Liver (tissue), 8 donors: ENCODE measurements at regions not wholly inside any gene's neighbourhood (a gene's known extent, or its start where the extent isn't known, plus 50 kb on each side); places are given as distances from the start of the nearest gene placed in this dataset.

ENCODE experiments used
- DNase-seq: peaks from one replicate; pipeline ENCODE4 v3.0.0-alpha.2; 2017; ENCODE audit warnings: low spot score
- H3K27ac ChIP-seq, 2 donors: one replicate each; pipeline ENCODE4 v1.7.0; 2013; ENCODE audit warnings: inconsistent platforms in 2 of 2, low read length in 2 of 2, control low read depth in 1 of 2, low read depth in 1 of 2, mild to moderate bottlenecking in 1 of 2
- H3K27me3 ChIP-seq, 4 donors: one replicate each; pipeline versions ENCODE4 v1.6.1 to v1.7.0; 2013; ENCODE audit warnings: low read length in 3 of 4, inconsistent platforms in 1 of 4, mild to moderate bottlenecking in 1 of 4, moderate library complexity in 1 of 4; ENCODE audit not compliant: control insufficient read depth in 4 of 4, insufficient read depth in 4 of 4
- H3K36me3 ChIP-seq, 4 donors: one replicate each; pipeline versions ENCODE4 v1.6.1 to v1.7.0; 2013; ENCODE audit warnings: low read length in 3 of 4, mild to moderate bottlenecking in 3 of 4, low read depth in 1 of 4, moderate library complexity in 1 of 4; ENCODE audit not compliant: control insufficient read depth in 4 of 4, insufficient read depth in 3 of 4
- H3K4me1 ChIP-seq, 4 donors: one replicate each; pipeline versions ENCODE4 v1.6.1 to v1.7.0; 2013; ENCODE audit warnings: low read length in 3 of 4, mild to moderate bottlenecking in 3 of 4, moderate library complexity in 1 of 4; ENCODE audit not compliant: control insufficient read depth in 4 of 4, insufficient read depth in 4 of 4
- H3K4me3 ChIP-seq, 3 donors: one replicate each; pipeline versions ENCODE4 v1.6.1 to v1.7.0; 2013; ENCODE audit warnings: low read length in 3 of 3, control low read depth in 1 of 3, low read depth in 1 of 3, mild to moderate bottlenecking in 1 of 3
- H3K9ac ChIP-seq, 2 donors: one replicate each; pipeline ENCODE4 v1.7.0; 2013; ENCODE audit warnings: low read length in 2 of 2, mild to moderate bottlenecking in 2 of 2, moderate library complexity in 2 of 2, control low read depth in 1 of 2, low read depth in 1 of 2
- H3K9me3 ChIP-seq, 4 donors: one replicate each; pipeline versions ENCODE4 v1.6.1 to v1.7.0; 2013; ENCODE audit warnings: low read length in 3 of 4; ENCODE audit not compliant: control insufficient read depth in 4 of 4
- ATF3 ChIP-seq: IDR thresholded peaks from 2 replicates; pipeline ENCODE4 v1.6.1; 2016; ENCODE audit warnings: antibody characterized with exemption
- EGR1 ChIP-seq, 2 donors: IDR thresholded peaks; 2 replicates each; pipeline ENCODE4 v1.6.1; 2016 to 2018; ENCODE audit warnings: antibody characterized with exemption in 2 of 2, low read depth in 2 of 2
- FOXA1 ChIP-seq: IDR thresholded peaks from 2 replicates; pipeline ENCODE4 v1.6.1; 2016; ENCODE audit warnings: antibody characterized with exemption
- FOXA2 ChIP-seq: IDR thresholded peaks from 2 replicates; pipeline ENCODE4 v1.6.1; 2016; ENCODE audit warnings: antibody characterized with exemption
- GABPA ChIP-seq, 2 donors: IDR thresholded peaks in 1 of 2; conservative IDR thresholded peaks in 1 of 2; 2 replicates each; pipeline ENCODE4 v1.6.1; 2016; ENCODE audit warnings: antibody characterized with exemption in 2 of 2, mild to moderate bottlenecking in 1 of 2, moderate library complexity in 1 of 2
- HNF4A ChIP-seq, 2 donors: conservative IDR thresholded peaks; 2 replicates each; pipeline ENCODE4 v1.6.1; 2016; ENCODE audit warnings: antibody characterized with exemption in 2 of 2, mild to moderate bottlenecking in 2 of 2
- HNF4G ChIP-seq: IDR thresholded peaks from 2 replicates; pipeline ENCODE4 v1.6.1; 2016; ENCODE audit warnings: antibody characterized with exemption
- JUND ChIP-seq, 2 donors: IDR thresholded peaks; 2 replicates each; pipeline ENCODE4 v1.6.1; 2016; ENCODE audit warnings: antibody characterized with exemption in 2 of 2
- MAX ChIP-seq: IDR thresholded peaks from 2 replicates; pipeline ENCODE4 v1.6.1; 2016; ENCODE audit warnings: antibody characterized with exemption
- RAD21 ChIP-seq, 2 donors: IDR thresholded peaks; 2 replicates each; pipeline ENCODE4 v1.6.1; 2016; ENCODE audit warnings: antibody characterized with exemption in 2 of 2, mild to moderate bottlenecking in 2 of 2
- RXRA ChIP-seq, 2 donors: IDR thresholded peaks; 2 replicates each; pipeline ENCODE4 v1.6.1; 2017 to 2018; ENCODE audit warnings: antibody characterized with exemption in 2 of 2, mild to moderate bottlenecking in 1 of 2
- SP1 ChIP-seq: IDR thresholded peaks from 2 replicates; pipeline ENCODE4 v1.6.1; 2018; ENCODE audit warnings: antibody characterized with exemption, mild to moderate bottlenecking
- TAF1 ChIP-seq: conservative IDR thresholded peaks from 2 replicates; pipeline ENCODE4 v1.6.1; 2016; ENCODE audit warnings: antibody characterized with exemption, mild to moderate bottlenecking
- YY1 ChIP-seq: IDR thresholded peaks from 2 replicates; pipeline ENCODE4 v1.6.1; 2016; ENCODE audit warnings: antibody characterized with exemption, mild to moderate bottlenecking
- WGBS: extraction: QIAGEN DNeasy Blood & Tissue Kit; methylation state at CpG from one replicate; pipeline ENCODE4 v1.1.7; 2013; 5-methylcytosine and 5-hydroxymethylcytosine counted together
- TF ChIP-seq, protein P1 (sequence below): fragments of 150-350 bp; IDR thresholded peaks from 2 replicates; pipeline ENCODE4 v1.5.1; 2017; ENCODE audit warnings: improper control_type of control experiment, low read depth, low read length; ENCODE audit not compliant: missing input control
- TF ChIP-seq, protein P2 (sequence below): IDR thresholded peaks from 2 replicates; pipeline ENCODE4 v1.6.1; 2016; ENCODE audit warnings: antibody characterized with exemption
- TF ChIP-seq, protein P3 (sequence below): IDR thresholded peaks from 2 replicates; pipeline ENCODE4 v1.6.1; 2016; ENCODE audit warnings: antibody characterized with exemption, mild to moderate bottlenecking
- donor health status: healthy.
- donor health status: healthy.
- donor health status: healthy.
- donor health status: healthy.
- donor health status: healthy.

DNA sequence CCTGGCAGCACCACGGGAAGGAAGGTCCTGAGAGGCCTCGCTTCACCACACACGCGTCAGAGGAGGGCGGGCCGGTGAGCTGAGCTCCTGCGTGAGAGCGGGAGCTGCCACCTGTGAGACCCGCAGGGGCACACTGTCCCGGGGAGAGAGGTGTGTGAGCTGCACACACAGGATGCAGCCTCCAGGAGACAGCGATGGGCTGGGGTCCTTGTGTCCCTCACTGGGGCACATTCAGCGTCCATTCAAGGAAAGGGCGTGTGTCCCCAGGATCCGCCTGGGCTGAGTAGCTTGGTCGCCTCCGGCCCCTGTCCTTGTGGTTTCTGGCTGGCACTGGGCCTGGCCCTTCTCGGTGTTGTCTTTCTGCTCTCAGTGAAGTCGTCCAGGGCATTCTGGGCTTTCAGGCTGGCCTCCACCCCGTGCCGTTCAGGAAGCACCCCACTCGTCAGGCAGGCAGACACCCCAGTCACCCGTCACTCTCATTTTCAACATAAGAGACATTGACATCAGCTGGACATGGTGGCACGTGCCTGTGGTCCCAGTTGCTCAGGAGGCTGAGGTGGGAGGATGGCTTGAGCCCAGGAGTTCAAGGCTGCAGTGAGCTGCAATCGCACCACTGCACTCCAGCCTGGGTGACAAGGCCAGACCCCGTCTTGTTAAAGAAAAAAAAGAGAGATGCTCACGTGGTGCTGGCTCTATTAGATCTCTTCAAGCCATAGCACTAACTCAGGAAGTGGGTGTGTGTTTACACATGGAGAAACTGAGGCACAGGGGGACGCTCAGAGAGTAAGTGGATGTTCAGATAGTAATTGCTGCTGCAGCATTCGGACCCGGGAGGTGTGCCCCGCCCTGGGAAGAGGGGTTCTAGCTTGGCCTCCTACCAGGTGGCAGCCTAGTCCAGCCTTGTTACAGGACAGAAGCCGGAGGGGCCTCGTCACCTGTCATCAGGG lies 1081.6 kb downstream of the BRD1 start:
- H3K4me3 ChIP-seq: no peak overlapping the region
- WGBS: 88% methylated on average over 32 of the region's 32 CpGs
- no peak overlapping the region for H3K27ac ChIP-seq
- H3K27me3 ChIP-seq: no peaks in the 10 kb centered on the region
- no peaks in the 10 kb centered on the region for H3K36me3 ChIP-seq
- H3K9ac ChIP-seq: no peak overlapping the region
- H3K4me1 ChIP-seq: no peaks in the 10 kb centered on the region
- peak; percentile 24 for DNase-seq
- TF ChIP-seq, protein P1, sequence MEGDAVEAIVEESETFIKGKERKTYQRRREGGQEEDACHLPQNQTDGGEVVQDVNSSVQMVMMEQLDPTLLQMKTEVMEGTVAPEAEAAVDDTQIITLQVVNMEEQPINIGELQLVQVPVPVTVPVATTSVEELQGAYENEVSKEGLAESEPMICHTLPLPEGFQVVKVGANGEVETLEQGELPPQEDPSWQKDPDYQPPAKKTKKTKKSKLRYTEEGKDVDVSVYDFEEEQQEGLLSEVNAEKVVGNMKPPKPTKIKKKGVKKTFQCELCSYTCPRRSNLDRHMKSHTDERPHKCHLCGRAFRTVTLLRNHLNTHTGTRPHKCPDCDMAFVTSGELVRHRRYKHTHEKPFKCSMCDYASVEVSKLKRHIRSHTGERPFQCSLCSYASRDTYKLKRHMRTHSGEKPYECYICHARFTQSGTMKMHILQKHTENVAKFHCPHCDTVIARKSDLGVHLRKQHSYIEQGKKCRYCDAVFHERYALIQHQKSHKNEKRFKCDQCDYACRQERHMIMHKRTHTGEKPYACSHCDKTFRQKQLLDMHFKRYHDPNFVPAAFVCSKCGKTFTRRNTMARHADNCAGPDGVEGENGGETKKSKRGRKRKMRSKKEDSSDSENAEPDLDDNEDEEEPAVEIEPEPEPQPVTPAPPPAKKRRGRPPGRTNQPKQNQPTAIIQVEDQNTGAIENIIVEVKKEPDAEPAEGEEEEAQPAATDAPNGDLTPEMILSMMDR: no peak
- TF ChIP-seq RAD21 (IDR thresholded peaks at IDR 0.05): no peak
- no peak for TF ChIP-seq HNF4G
- no peak for TF ChIP-seq MAX
- TF ChIP-seq, protein P2, sequence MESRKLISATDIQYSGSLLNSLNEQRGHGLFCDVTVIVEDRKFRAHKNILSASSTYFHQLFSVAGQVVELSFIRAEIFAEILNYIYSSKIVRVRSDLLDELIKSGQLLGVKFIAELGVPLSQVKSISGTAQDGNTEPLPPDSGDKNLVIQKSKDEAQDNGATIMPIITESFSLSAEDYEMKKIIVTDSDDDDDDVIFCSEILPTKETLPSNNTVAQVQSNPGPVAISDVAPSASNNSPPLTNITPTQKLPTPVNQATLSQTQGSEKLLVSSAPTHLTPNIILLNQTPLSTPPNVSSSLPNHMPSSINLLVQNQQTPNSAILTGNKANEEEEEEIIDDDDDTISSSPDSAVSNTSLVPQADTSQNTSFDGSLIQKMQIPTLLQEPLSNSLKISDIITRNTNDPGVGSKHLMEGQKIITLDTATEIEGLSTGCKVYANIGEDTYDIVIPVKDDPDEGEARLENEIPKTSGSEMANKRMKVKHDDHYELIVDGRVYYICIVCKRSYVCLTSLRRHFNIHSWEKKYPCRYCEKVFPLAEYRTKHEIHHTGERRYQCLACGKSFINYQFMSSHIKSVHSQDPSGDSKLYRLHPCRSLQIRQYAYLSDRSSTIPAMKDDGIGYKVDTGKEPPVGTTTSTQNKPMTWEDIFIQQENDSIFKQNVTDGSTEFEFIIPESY: no peak
- TF ChIP-seq TAF1: no peak
- no peak for TF ChIP-seq EGR1 (IDR thresholded peaks at IDR 0.05; ENCODE audit: low read depth in 2 of 2)
- TF ChIP-seq, protein P3, sequence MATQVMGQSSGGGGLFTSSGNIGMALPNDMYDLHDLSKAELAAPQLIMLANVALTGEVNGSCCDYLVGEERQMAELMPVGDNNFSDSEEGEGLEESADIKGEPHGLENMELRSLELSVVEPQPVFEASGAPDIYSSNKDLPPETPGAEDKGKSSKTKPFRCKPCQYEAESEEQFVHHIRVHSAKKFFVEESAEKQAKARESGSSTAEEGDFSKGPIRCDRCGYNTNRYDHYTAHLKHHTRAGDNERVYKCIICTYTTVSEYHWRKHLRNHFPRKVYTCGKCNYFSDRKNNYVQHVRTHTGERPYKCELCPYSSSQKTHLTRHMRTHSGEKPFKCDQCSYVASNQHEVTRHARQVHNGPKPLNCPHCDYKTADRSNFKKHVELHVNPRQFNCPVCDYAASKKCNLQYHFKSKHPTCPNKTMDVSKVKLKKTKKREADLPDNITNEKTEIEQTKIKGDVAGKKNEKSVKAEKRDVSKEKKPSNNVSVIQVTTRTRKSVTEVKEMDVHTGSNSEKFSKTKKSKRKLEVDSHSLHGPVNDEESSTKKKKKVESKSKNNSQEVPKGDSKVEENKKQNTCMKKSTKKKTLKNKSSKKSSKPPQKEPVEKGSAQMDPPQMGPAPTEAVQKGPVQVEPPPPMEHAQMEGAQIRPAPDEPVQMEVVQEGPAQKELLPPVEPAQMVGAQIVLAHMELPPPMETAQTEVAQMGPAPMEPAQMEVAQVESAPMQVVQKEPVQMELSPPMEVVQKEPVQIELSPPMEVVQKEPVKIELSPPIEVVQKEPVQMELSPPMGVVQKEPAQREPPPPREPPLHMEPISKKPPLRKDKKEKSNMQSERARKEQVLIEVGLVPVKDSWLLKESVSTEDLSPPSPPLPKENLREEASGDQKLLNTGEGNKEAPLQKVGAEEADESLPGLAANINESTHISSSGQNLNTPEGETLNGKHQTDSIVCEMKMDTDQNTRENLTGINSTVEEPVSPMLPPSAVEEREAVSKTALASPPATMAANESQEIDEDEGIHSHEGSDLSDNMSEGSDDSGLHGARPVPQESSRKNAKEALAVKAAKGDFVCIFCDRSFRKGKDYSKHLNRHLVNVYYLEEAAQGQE: no peak
- TF ChIP-seq FOXA1: no peak
- no peak for TF ChIP-seq FOXA2
- TF ChIP-seq SP1: no peak
- TF ChIP-seq RXRA (IDR thresholded peaks at IDR 0.05): no peak
- TF ChIP-seq GABPA (IDR thresholded peaks at IDR 0.05 in 1 of 2, conservative IDR thresholded peaks at IDR 0.05 in 1 of 2): no peak
- no peak for TF ChIP-seq HNF4A (conservative IDR thresholded peaks at IDR 0.05)
- TF ChIP-seq JUND (IDR thresholded peaks at IDR 0.05): no peak
- TF ChIP-seq ATF3: no peak
- TF ChIP-seq YY1: no peak
- no peaks in the 10 kb centered on the region for H3K9me3 ChIP-seq
